ENCODE measurements at regions not wholly inside any gene's neighbourhood (a gene's known extent, or its start where the extent isn't known, plus 50 kb on each side); places are given as distances from the start of the nearest gene placed in this dataset.

GRCh38 chr2:39532933-39533332 lies 95.8 kb upstream of the MAP4K3 start:
- DNase-seq (ENCODE audit: low read depth in 4 of 4, low spot score in 3 of 4): no peak

- no peak for DNase-seq (ENCODE audit: low read depth in 4 of 4, low spot score in 3 of 4)
These were observed 97.1 kb upstream of the MAP4K3 start for GRCh38 chr2:39534095-39534711.

DNA sequence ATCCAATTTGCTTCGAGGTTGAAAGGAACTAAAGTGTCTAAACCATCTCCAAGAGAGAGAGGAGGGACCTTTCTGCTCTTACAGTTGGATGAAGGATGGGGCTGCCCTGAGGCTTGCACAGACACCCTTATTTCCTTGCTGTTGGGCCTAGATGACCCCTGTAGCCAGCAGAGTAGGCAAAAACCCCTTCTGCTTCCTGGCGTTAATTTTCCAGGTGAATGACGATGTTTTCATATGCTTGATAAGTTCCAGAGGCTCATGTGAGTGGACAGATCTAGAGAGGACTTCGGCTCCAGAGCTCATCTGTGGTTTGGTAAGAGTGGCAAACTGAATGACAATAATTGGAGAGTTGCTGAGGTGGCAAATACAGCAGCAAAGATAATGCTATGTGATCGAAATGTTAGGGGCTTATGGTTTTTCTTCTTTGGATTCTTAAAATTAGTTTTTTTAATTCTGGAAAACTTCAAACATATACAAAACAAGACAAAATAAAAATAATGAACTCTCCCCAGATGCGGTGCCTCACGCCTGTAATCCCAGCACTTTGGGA lies 98.6 kb upstream of the MAP4K3 start:
- DNase-seq (ENCODE audit: low read depth in 4 of 4, low spot score in 3 of 4): no peak

- DNase-seq (ENCODE audit: low read depth in 4 of 4, low spot score in 3 of 4): no peak
These were observed 100.1 kb upstream of the MAP4K3 start for GRCh38 chr2:39537150-39537549.

GRCh38 chr2:39538718-39539117 lies 101.6 kb upstream of the MAP4K3 start:
- DNase-seq (ENCODE audit: low read depth in 4 of 4, low spot score in 3 of 4): no peak

DNA sequence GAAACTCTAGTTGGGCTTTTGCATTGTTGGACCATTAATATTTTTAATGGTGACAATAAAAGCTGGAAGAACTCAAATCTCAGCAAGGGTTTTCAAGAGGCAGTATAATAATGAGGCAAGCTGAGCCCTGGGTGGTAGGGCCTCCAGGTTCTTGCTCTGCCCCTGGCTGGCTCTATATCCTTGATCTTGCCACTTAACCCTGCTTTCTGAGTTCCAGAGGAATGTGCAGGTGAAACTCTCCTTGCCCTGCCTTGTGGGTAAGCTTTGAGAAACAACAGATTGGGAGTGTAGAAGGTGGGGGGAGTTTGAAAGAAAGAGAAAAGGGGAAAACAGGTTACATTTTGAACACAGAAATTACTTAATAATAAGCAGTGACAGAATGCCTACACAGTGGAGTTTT lies 103.3 kb upstream of the MAP4K3 start:
- no peak for DNase-seq (ENCODE audit: low read depth in 4 of 4, low spot score in 3 of 4)

DNA sequence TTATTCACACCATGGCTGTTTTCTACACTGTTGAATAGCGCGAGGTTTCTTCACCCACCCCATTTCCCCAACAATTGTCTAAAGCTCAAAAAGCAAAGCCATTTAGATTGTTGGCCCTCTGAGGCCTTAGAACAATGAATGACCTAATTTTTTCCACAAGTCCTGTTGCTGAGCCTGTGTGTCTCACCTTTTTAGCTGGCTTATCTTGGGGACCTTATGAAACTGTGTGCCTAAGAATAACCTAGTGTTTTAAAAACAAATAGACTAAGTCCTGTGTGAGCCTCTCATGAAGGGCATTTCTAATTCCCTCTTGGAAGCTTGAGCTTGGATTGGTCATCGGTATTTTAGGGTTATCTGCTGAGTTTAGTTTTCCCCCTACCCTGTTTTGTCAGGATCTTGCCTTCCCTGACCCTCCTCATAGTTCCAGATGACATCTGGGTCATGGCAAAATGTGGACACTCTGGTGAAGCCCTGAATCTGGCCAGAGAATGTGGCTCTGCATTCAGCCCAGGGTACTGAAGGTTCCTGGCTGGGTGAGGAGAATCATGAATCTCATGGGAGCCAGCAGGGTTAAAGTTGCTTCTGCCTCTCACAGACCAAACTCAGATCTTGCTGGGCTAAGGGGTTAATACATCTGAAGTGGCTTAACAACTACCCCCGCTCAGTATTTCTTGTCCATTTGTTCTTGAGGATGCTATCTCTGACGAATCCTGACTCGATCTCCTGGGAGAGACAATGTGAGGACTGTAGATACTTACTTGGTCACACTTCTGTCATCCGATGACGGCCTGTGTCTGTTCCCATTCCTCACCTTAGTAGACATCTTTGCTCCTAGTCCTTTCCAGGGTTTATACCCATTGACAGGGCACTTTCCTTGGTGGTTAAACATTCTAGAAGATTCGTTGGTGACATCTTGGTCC lies 104.2 kb upstream of the MAP4K3 start:
- no peak for DNase-seq (ENCODE audit: low read depth in 4 of 4, low spot score in 3 of 4)

- no peak for DNase-seq (ENCODE audit: low read depth in 4 of 4, low spot score in 3 of 4)
These were observed 105.4 kb upstream of the MAP4K3 start for GRCh38 chr2:39542523-39542922.

DNA sequence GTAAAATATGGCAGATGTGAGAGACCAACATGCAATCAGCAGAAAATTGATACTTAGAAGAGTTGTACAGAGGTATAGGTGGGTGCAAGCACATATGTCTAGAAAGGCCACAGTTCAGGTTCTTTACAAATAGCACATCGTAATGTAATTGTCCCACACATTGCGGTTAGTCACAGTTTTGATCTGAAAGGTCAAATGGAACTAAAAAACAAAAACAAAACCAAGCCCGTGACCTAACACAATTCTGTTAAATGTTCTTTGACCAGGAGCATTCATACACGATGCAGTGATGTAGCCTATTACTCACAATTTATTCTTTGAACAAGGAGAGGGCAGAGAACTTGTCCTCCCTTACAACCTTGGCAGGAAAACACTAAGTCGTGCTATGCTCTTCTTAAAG lies 108.9 kb upstream of the MAP4K3 start:
- DNase-seq (ENCODE audit: low read depth in 4 of 4, low spot score in 3 of 4): no peak

- DNase-seq (ENCODE audit: low read depth in 4 of 4, low spot score in 3 of 4): no peak
These were observed 109.3 kb upstream of the MAP4K3 start for GRCh38 chr2:39546409-39546808.

DNA sequence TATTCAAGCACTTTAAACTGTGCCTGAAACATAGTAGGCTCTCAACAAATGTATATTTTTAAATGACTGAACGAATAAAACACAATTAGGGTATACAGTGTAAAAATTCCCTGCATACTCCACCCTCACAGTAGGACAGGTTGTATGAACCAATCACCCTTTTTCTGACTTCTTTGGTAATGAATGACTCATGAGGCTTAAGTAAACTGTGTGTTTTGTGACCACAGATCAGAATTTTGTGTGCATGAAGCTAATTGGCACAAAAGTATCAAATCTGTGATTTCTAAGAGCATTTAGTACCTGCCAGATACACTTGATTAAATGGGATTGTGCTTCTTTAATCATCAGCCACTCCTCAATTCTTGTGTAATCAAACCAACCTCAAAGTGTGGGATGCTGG lies 109.9 kb upstream of the MAP4K3 start:
- DNase-seq (ENCODE audit: low read depth in 4 of 4, low spot score in 3 of 4): no peak

DNA sequence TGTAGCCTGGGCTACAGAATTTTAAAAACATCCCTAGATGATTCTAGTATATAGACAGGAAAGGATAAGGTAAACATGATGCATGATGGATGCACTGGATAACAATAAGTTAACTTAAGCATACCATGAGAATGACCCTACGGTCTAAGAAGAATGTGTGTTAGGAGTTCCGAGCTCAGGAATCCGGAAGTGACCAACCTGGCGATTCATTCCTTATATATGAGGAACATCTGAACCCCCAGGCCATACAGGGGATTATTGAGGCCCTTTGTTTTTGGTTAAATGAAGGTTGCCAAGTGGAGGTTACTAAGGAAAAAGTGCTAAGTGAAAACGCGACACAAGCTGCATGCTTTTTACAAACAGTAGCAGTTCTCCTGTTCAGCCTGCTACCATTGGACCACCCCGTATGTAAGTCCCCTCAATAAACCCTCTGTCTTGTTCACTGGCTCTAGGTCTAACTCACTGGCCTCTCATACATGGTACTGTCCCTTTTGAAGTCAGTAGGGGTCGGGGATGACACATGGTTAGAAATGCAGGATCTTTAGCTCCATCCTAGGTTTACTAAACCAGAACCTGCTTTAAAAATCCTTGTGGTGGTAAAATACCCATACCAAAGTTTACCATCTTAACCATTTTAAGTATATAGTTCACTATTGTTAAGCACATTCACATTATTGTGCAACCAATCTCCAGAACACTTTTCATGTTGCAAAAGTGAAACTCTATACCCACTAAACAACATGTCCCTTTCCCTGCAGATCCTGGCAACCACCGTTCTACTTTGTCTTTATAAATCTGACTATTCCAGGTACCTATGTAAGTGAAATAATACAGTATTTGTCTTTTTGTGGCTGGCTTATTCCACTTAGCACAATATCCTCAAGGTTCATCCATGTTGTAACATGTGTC lies 111.0 kb upstream of the MAP4K3 start:
- no peak for DNase-seq (ENCODE audit: low read depth in 4 of 4, low spot score in 3 of 4)

DNA sequence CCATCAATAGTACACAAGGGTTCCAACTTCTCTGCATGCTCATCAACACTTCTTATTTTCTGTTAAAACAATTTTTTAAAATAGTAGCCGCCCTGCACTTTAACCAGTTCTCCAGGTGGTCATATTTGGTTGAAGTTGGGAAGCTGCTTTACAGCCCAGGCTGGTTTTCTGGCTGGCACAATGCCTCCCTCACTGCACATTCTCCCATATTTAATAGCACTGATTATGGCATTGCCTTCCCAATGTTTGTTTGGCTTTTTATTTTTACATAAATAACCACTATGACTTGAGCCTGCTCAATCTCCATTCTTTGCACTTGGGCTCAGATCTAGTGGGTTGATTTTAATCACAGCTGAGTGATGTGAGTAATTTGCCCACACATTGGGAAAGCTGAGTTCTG lies 111.9 kb upstream of the MAP4K3 start:
- DNase-seq (ENCODE audit: low read depth in 4 of 4, low spot score in 3 of 4): no peak

- no peak for DNase-seq (ENCODE audit: low read depth in 4 of 4, low spot score in 3 of 4)
These were observed 112.8 kb upstream of the MAP4K3 start for GRCh38 chr2:39549718-39550464.

GRCh38 chr2:39550701-39551285 lies 113.7 kb upstream of the MAP4K3 start:
- DNase-seq (ENCODE audit: low read depth in 4 of 4, low spot score in 3 of 4): no peak

DNA sequence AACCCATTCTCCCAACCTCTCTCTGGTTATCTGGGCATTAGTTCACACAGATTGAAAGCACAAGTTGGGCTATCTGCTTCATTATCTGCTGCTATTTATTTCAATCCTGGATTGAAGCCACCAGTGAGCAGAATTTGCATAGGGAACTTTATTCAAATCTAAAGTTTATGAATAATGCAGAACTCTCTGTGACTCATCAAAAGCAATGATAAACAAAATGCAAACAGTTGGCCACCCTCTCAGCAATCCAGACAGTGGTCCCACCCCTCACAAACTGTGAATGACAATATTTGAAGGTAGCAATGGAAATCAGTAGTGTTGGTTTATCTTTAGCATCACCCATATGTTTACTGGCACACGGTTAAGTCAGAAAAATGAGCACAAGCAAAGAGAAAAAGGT lies 106.8 kb upstream of the TMEM178A start:
- no peak for DNase-seq (ENCODE audit: low read depth in 4 of 4, low spot score in 3 of 4)

DNA sequence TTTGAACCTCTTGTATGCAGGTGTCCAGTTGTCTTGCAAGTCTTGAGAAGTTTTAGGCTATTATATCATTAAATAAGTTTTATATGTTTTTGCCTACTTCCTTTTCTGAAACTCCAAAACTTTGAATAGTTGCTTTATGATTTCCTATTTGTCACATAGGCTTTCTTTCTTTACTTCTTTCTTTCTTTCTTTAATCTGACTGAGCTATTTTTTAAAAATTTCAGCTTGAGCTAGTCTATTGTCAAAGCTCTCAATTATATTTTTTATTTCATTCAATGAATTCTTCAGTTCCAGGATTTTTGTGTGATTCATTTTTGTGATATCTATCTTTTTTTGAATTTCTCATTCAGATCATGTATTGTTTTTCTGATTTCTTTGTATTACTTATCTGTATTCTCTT lies 102.1 kb upstream of the TMEM178A start:
- DNase-seq (ENCODE audit: low read depth in 4 of 4, low spot score in 3 of 4): no peak

DNA sequence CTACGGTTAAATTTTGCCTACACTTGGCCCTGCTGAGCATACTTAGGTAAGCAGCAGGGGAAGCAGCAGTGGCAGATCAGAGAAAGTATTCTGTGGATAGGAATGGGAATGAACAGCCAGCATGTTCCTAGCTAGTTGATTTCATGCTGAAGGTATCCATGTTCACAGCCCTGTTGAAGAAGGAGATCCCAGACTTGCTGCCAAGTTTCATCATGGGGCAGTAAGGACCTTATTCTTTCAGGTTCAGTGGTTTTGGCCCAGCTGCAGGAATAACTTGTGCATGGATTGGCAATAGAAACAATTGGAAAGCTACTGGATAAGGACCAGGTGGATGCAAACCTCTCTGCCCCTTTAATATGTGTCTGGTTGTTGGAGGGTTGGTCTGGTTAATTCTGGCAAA lies 98.2 kb upstream of the TMEM178A start:
- no peak for DNase-seq (ENCODE audit: low read depth in 4 of 4, low spot score in 3 of 4)

- DNase-seq (ENCODE audit: low read depth in 4 of 4, low spot score in 3 of 4): no peak
These were observed 97.6 kb upstream of the TMEM178A start for GRCh38 chr2:39568116-39568515.

GRCh38 chr2:39568561-39569006 lies 97.1 kb upstream of the TMEM178A start:
- peak; percentile 48 to 55 (median 50) for DNase-seq (ENCODE audit: low read depth in 4 of 4, low spot score in 3 of 4)

Data from left renal pelvis (tissue), 4 donors.